Smooth muscle cell (in vitro differentiated cells): ENCODE measurements at regions not wholly inside any gene's neighbourhood (a gene's known extent, or its start where the extent isn't known, plus 50 kb on each side); places are given as distances from the start of the nearest gene placed in this dataset.

ENCODE experiments used
- DNase-seq: peaks from one replicate; lab custom pipeline; 2025; ENCODE audit not compliant: unreplicated experiment; lab: John Stamatoyannopoulos, UW
- H2AFZ ChIP-seq: fragments of 200-600 bp; sonication (generic); 2 replicates; pipeline ENCODE4 v1.6.0; 2016; ENCODE audit warnings: antibody characterized with exemption, low read depth, mild to moderate bottlenecking
- H3F3A ChIP-seq: fragments of 200-600 bp; sonication (generic); 2 replicates; pipeline ENCODE4 v1.6.0; 2017; ENCODE audit warnings: antibody characterized with exemption, low read depth
- H3K27ac ChIP-seq: fragments of 200-600 bp; sonication (generic); 2 replicates; pipeline ENCODE4 v1.5.1; 2016; ENCODE audit warnings: low read depth, mild to moderate bottlenecking
- H3K27me3 ChIP-seq: fragments of 200-600 bp; sonication (generic); 2 replicates; pipeline ENCODE4 v1.6.1; 2016; ENCODE audit warnings: low read depth, mild to moderate bottlenecking
- H3K36me3 ChIP-seq: fragments of 200-600 bp; sonication (generic); 2 replicates; pipeline ENCODE4 v1.5.1; 2016; ENCODE audit warnings: low read depth
- H3K4me1 ChIP-seq: fragments of 200-600 bp; sonication (generic); 2 replicates; pipeline ENCODE4 v1.5.1; 2016; ENCODE audit warnings: low read depth
- H3K4me2 ChIP-seq: fragments of 200-600 bp; sonication (generic); 2 replicates; pipeline ENCODE4 v1.6.0; 2016; ENCODE audit warnings: mild to moderate bottlenecking
- H3K4me3 ChIP-seq: fragments of 200-600 bp; sonication (generic); 2 replicates; pipeline ENCODE4 v1.5.1; 2016; ENCODE audit warnings: mild to moderate bottlenecking
- H3K79me2 ChIP-seq: fragments of 200-600 bp; sonication (generic); 2 replicates; pipeline ENCODE4 v1.6.0; 2016; ENCODE audit warnings: low read depth, mild to moderate bottlenecking
- H3K9ac ChIP-seq: fragments of 200-600 bp; sonication (generic); 2 replicates; pipeline ENCODE4 v1.6.0; 2016; ENCODE audit warnings: low read depth
- H3K9me3 ChIP-seq: fragments of 200-600 bp; sonication (generic); replicated peaks from 2 replicates; pipeline ENCODE4 v1.5.1; 2016; ENCODE audit warnings: low read depth
- H4K20me1 ChIP-seq: fragments of 200-600 bp; sonication (generic); 2 replicates; pipeline ENCODE4 v1.6.0; 2016; ENCODE audit warnings: low read depth
- CTCF ChIP-seq: fragments of 200-600 bp; sonication (generic); IDR thresholded peaks from 2 replicates; pipeline ENCODE4 v1.5.1; 2017; ENCODE audit warnings: borderline replicate concordance, mild to moderate bottlenecking, antibody characterized with exemption; ENCODE audit not compliant: insufficient read depth, poor library complexity, severe bottlenecking
- WGBS: methylation state at CpG from one replicate; pipeline ENCODE4 v1.1.7; 2016; ENCODE audit warnings: low lambda C conversion rate; 5-methylcytosine and 5-hydroxymethylcytosine counted together

- H3K4me1 ChIP-seq = no peaks in the 10 kb centered on the region
- DNase-seq = no peak
- H3K79me2 ChIP-seq = no peaks in the 10 kb centered on the region
- TF ChIP-seq CTCF = no peak
- no peaks in the 10 kb centered on the region for H3K36me3 ChIP-seq
- H3K9me3 ChIP-seq = no peaks in the 10 kb centered on the region
- no peak overlapping the region for H3K27ac ChIP-seq
- H2AFZ ChIP-seq = no peak overlapping the region
- WGBS = 86% methylated on average over 17 of the region's 17 CpGs
- no peak overlapping the region for H3K4me2 ChIP-seq
- no peak overlapping the region for H3K4me3 ChIP-seq
- H4K20me1 ChIP-seq = no peaks in the 10 kb centered on the region
- no peak overlapping the region for H3K9ac ChIP-seq
- no peaks in the 10 kb centered on the region for H3K27me3 ChIP-seq
- no peaks in the 10 kb centered on the region for H3F3A ChIP-seq
Measured at GRCh38 chr20:56943946-56944945, 315.1 kb downstream of the TFAP2C start.

- Histone ChIP-seq H3K4me3 (no peak overlapping the region), H3K79me2 (no peaks in the 10 kb centered on the region), H3K4me1 (no peaks in the 10 kb centered on the region), H3K4me2 (no peak overlapping the region), H3K27me3 (no peaks in the 10 kb centered on the region), H4K20me1 (no peaks in the 10 kb centered on the region), H3K9ac (no peak overlapping the region), H3K27ac (no peak overlapping the region), H3K9me3 (no peaks in the 10 kb centered on the region), H3F3A (no peaks in the 10 kb centered on the region), H2AFZ (no peak overlapping the region), H3K36me3 (no peaks in the 10 kb centered on the region)
- TF ChIP-seq CTCF = no peak
- DNase-seq = no peak
- WGBS = 67% methylated on average over 5 of the region's 5 CpGs
Measured at GRCh38 chr20:56945057-56945456, 316.0 kb downstream of the TFAP2C start.

- 91% methylated on average over 4 of the region's 5 CpGs for WGBS
- Histone ChIP-seq H3K79me2 (no peaks in the 10 kb centered on the region), H3K4me3 (no peak overlapping the region), H4K20me1 (no peaks in the 10 kb centered on the region), H3K27ac (no peak overlapping the region), H3K4me1 (no peaks in the 10 kb centered on the region), H2AFZ (no peak overlapping the region), H3K36me3 (no peaks in the 10 kb centered on the region), H3K27me3 (no peaks in the 10 kb centered on the region), H3K9me3 (no peaks in the 10 kb centered on the region), H3F3A (no peaks in the 10 kb centered on the region), H3K9ac (no peak overlapping the region), H3K4me2 (no peak overlapping the region)
- no peak for DNase-seq
- no peak for TF ChIP-seq CTCF
Measured at GRCh38 chr20:56945901-56946300, 316.8 kb downstream of the TFAP2C start.
